Urinary bladder (tissue), 3 donors: ENCODE measurements at regions not wholly inside any gene's neighbourhood (a gene's known extent, or its start where the extent isn't known, plus 50 kb on each side); places are given as distances from the start of the nearest gene placed in this dataset.
A peak's percentile ranks its signal among the peaks of the same experiment; 100 is the strongest.

Experiments used
- DNase-seq: peaks from one replicate; pipeline ENCODE4 v3.0.0-alpha.2; 2015; ENCODE audit errors: extremely low spot score
- H3K27ac ChIP-seq: one replicate; pipeline ENCODE4 v1.5.1; 2013; ENCODE audit warnings: low read depth, mild to moderate bottlenecking, moderate library complexity
- H3K36me3 ChIP-seq: one replicate; pipeline ENCODE4 v1.6.1; 2013; ENCODE audit warnings: mild to moderate bottlenecking, moderate library complexity; ENCODE audit not compliant: insufficient read depth
- H3K4me1 ChIP-seq: one replicate; pipeline ENCODE4 v1.6.1; 2013; ENCODE audit warnings: mild to moderate bottlenecking, moderate library complexity; ENCODE audit not compliant: insufficient read depth
- H3K4me3 ChIP-seq: one replicate; pipeline ENCODE4 v1.5.1; 2013; ENCODE audit warnings: low read depth, low read length
- WGBS: extraction: QIAGEN DNeasy Blood & Tissue Kit; methylation state at CpG from one replicate; pipeline ENCODE4 v1.1.7; 2013; 5-methylcytosine and 5-hydroxymethylcytosine counted together
- donor health status: healthy with polysubstance abuse.
- donor health status: healthy.

DNA sequence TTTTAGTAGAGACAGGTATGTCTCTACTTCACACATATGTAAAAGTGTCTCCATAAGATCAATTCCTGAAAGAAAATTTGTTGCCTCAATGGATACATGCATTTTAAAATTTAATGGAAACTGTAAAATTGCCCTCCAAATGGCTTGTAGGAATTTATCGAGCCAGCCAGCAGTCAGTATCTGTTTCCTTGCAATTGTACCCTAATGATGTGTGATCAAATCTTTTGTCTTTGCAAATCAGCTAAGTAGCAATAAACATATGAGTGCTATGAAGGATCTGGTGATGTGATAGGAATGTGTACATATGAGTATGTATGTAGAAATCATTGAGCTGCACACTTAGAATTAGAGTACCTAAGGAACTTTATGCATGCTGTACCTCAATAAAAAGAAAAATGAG is 253.0 kb downstream of the MAFB start:
- DNase-seq, result no peak
- H3K4me3 ChIP-seq, result no peak overlapping the region
- 91% methylated on average over 1 of the region's 1 CpG for WGBS
- H3K36me3 ChIP-seq, result no peaks in the 10 kb centered on the region
- H3K27ac ChIP-seq, result no peak overlapping the region
- no peaks in the 10 kb centered on the region for H3K4me1 ChIP-seq

DNA sequence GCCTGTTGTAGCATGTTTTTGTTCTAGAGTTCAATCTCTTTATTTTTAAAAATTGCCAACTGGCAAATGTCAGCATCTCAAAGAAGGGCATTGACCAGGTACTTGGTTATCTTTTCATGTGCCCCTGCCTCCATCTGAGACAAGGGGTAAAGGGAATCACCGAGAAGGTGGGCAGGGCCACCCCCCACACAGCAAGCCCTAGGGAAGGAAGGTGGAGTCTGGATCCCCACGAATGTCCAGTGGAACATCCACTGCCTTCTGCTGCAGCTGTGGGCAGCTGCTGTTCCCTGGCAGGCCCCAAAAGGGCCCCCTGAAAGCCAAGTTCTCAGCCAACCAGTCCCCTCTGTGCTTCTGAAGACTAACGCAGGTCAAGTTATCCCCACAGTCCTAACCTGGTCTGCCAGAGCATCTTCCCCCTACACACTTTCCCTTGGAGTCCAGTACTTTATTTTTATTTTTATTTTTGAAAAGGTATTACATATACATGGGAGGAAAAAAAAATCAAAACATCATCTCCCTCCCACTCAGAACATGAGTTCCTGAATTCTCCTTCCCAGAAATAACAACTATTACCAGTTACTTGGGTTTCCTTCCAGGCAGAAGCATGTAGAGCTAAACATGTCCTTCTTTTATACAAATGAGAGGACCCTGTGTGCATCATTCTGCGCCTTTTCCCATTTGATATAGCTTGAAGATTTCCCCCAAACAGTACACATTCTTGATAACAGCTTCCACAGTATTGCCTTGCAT is 253.7 kb downstream of the MAFB start:
- Histone ChIP-seq H3K4me3 (no peak overlapping the region), H3K36me3 (no peaks in the 10 kb centered on the region), H3K4me1 (no peaks in the 10 kb centered on the region), H3K27ac (no peak overlapping the region)
- WGBS, result 74% methylated on average over 4 of the region's 4 CpGs
- DNase-seq, result no peak

DNA sequence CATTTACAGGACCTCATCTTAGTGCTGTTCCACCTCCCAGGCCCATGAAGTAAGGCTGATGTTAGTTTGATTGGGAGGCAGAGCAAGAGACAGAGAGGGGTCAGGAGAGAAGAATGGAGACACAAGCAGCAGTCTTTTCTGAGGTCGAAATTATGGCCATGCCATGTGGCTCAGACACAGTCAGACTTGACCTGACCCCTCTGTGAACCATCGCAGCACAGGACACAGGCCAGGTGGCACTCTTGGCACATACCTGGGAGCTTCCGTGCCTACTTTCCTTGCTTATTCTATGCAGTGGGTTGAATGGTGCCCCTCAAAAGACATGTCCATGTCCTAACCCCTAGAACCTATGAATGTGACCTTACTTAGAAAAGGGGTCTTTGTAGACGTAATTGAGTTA is 254.9 kb downstream of the MAFB start:
- DNase-seq, result no peak
- no peaks in the 10 kb centered on the region for H3K4me1 ChIP-seq
- 84% methylated on average over 4 of the region's 4 CpGs for WGBS
- no peak overlapping the region for H3K4me3 ChIP-seq
- no peak overlapping the region for H3K27ac ChIP-seq
- H3K36me3 ChIP-seq, result no peaks in the 10 kb centered on the region

DNA sequence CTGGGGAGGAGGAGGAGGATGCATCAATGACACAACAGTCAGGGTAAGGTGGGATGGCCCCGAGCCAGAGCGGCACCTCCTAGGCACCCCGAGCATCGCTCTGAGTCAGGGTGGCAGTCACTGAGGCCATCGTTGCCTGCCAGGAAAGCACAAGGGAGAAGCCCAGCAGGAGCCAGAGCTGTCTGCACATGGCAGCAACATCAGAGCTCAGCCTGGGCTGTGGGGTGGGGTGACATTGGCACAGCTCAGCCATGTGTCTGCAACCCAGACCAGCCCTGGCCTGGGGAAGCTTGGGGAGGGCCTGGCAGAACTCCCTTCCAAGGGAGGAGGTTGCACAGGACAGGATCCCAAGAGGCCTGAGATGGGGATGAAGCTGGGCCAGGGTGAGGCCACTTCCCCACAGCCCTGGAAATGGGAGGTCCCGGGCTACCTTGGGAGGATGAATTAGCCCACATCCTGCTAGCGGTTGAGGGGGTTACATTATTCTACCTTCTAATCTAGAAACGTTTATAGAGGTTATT is 255.6 kb downstream of the MAFB start:
- Histone ChIP-seq H3K4me3 (no peak overlapping the region), H3K4me1 (no peaks in the 10 kb centered on the region), H3K27ac (no peak overlapping the region), H3K36me3 (no peaks in the 10 kb centered on the region)
- no peak for DNase-seq
- WGBS, result 80% methylated on average over 8 of the region's 8 CpGs

DNA sequence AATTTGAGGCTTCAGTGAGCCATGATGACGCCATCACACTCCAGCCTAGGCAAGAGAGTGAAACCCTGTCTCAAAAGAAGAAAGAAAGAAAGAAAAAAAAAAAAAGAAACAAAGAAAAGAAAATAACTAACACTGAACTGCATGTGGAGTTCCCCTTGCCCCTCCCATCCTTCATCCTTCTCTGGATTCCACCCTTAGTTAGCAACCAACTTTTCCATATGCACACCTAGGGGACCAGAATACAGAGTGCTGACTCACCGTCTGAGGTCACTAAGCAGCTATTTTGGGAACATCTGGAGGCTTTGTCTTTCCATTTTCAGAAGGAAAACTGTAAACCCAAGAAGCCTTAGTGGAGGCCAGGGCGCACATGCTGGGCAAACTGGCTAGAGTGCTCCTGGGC is 257.4 kb downstream of the MAFB start:
- DNase-seq, result no peak
- H3K36me3 ChIP-seq, result no peaks in the 10 kb centered on the region
- H3K27ac ChIP-seq, result no peak overlapping the region
- no peaks in the 10 kb centered on the region for H3K4me1 ChIP-seq
- no peak overlapping the region for H3K4me3 ChIP-seq
- WGBS, result 70% methylated on average over 3 of the region's 3 CpGs

DNA sequence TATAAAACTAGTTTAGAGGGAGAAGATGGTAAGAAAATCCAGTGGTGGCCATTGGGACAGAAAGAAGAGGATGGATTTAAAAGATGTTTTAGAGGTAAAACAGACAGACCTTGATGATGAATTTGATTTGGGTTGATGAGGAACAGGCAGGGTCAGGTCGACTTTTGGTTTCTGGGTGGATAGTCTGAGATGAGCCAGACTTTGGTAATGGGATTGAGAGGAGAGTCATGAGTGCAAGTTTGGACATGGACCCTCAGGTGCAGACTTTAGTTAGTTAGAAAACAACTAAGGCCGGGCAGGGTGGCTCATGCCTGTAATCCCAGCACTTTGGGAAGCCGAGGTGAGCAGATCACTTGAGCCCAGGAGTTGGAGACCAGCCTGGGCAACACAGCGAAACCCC is 257.9 kb downstream of the MAFB start:
- no peak overlapping the region for H3K27ac ChIP-seq
- WGBS, result 82% methylated on average over 4 of the region's 4 CpGs
- no peak for DNase-seq

DNA sequence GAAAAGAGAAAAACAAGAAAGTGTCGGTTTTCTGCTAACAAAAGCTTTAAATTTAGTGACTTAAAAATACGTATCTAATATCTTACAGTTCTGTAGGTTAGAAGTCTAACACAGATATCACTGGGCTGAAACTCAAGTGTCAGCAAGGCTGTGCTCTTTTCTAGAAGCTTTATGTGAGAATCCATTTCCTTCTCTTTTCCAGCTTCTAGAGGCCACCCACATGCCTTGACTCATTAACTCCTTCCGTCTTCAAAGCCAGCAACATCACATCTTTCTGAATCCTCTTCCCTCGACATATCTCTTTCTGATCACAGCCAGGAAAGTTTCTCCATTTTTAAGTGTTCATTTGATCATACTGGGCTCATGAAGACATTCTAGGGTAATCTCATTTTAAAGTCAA is 262.0 kb downstream of the MAFB start:
- Histone ChIP-seq H3K36me3 (no peaks in the 10 kb centered on the region), H3K4me1 (no peaks in the 10 kb centered on the region), H3K4me3 (no peak overlapping the region), H3K27ac (no peak overlapping the region)
- DNase-seq, result no peak
- WGBS, result 72% methylated on average over 4 of the region's 4 CpGs

More for the DNA sequence above, 257.9 kb downstream of the MAFB start:
- Histone ChIP-seq H3K36me3 (no peaks in the 10 kb centered on the region), H3K4me1 (no peaks in the 10 kb centered on the region), H3K4me3 (no peak overlapping the region)

DNA sequence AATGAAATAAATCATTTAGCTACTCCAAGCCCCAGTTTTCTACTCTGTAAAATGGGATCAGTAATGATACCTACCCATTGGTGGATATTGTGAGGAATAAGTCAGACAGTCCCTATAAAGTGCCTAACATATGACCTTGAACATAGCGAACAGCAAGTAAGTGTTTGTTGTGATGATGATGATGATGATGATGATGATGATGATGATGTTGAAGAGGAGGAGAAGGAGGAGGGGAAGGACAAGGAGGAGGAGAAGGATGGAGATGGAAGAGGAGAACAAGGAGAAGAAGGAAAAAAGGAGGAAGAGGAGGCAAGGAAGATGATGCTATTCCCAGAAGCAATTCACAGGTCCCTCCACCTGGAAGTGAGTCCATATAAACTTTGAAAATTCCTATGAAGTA is 264.3 kb downstream of the MAFB start:
- 99% methylated on average over 1 of the region's 1 CpG for WGBS
- H3K4me3 ChIP-seq, result no peak overlapping the region
- H3K27ac ChIP-seq, result no peak overlapping the region
- no peak for DNase-seq
- no peaks in the 10 kb centered on the region for H3K36me3 ChIP-seq
- no peaks in the 10 kb centered on the region for H3K4me1 ChIP-seq

DNA sequence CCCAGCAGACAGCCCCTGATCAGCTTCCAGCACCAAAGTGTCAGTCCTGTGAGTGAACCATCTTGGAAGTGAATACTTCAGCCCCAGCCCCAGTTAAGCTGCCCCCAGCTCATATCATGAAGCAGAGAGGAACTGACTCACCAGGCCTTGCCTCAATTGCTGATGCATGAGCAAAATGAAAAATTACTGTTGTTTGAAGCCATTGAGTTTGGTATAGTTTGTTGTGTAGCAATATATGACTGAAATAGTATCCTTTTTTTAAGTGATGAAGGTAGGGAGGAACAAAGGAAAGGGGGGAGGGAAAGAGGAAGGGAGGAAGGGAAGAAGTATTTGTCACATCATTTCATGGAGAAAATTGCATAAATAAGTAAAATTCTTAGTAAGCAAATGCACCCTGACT is 266.4 kb downstream of the MAFB start:
- no peaks in the 10 kb centered on the region for H3K4me1 ChIP-seq
- no peaks in the 10 kb centered on the region for H3K36me3 ChIP-seq
- no peak overlapping the region for H3K27ac ChIP-seq
- no peak overlapping the region for H3K4me3 ChIP-seq
- DNase-seq, result no peak

DNA sequence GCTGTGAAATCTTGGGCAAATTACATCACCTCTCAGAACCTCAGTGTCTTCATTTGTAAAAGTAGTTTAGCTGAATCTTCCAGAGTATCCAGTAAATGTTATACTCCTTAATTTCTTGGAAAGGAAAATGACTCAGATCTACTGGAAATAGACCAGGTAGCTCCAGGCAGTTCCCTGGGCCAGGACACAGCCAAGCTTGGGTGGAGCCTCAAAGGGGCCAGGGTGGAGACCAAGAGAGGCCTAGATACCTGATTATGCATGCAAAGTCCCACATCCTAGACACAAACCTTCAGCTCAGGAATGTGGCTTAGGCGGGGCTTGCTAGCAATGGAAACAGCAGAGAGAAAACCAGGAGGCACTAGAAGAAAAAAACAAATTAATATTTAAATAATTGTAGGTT is 272.8 kb downstream of the MAFB start:
- Histone ChIP-seq H3K27ac (no peak overlapping the region), H3K4me1 (peaks cover 1% of the 10 kb centered on the region), H3K36me3 (no peaks in the 10 kb centered on the region), H3K4me3 (no peak overlapping the region)
- DNase-seq, result no peak
- WGBS, result 95% methylated on average over 1 of the region's 1 CpG

DNA sequence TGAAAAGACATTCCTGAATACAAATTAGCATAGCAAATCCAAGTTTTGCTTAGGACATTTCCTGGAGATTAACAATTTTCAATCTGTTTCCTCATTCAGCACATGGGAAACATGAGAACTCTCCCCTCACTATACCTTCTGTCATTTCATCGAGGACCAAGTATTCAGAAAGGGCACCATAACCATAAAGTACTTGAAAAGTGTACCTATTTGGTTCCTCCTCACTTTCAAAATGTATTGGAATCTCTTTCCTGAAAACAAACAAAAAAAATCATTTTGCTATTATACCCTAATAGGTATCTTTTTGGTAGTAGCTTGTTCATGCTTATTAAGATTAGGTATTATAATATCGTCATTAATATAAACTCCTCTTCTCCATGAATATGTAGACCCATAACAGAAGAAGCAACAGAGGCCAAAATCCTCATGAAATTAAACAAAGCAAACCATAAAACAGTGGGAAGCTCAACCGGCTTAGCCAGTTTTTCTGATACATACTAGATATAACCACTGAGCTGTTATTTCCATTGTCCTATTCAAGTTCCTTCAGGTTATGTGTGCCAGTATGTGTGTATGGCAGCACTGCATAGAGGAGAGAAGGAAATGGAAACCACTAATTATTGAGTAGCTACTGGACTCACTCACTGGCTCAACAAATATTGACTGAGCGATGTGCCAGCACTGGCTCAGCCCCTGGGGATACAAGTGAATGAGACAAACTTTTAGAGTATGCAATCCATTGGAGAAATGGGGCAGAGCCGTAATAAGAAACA is 274.0 kb downstream of the MAFB start:
- peak; percentile 35 for DNase-seq
- Histone ChIP-seq H3K27ac (no peak overlapping the region), H3K36me3 (no peaks in the 10 kb centered on the region), H3K4me1 (peaks cover 1% of the 10 kb centered on the region), H3K4me3 (no peak overlapping the region)
- WGBS, result 83% methylated on average over 5 of the region's 5 CpGs

DNA sequence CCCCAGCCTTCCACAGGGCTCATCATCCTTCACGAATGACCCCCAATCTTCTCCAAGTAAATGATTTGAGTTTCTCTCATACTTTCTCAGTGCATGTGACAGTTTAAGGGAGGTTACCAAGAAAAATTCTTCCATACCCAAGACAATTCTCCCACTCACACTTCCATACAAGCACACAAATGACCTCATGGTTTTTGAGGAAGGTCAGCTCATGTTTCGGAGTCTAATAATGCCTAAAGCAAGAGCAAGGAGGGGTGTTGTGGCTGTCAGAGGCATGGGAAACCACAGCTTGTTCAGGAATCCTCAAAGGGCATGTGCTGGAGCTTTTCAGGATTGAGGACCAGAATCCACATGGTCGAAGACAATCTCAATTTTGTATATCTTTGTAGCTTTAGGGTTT is 279.0 kb downstream of the MAFB start:
- no peak overlapping the region for H3K4me3 ChIP-seq
- H3K4me1 ChIP-seq, result peaks cover 1% of the 10 kb centered on the region
- WGBS, result 79% methylated on average over 3 of the region's 3 CpGs
- no peak for DNase-seq
- H3K27ac ChIP-seq, result no peak overlapping the region
- H3K36me3 ChIP-seq, result no peaks in the 10 kb centered on the region

DNA sequence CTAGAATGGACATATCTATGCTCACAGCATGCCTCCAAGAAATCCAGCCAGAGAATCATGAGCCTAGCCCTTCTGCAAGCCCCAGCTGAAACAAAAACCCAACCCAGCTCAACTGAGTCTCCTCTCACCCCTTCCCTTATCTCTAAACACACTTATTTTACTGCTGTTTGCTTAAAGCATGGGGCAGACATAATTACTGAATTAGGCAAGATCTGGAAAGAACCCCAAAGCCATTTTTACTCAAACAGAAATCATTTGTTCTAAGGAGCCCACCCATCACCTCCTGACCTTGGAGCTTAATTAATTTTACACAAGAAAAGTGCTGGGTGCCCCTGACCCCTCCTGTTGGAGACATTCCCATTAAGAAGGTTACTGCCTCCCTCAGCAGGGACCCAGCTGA is 291.6 kb downstream of the MAFB start:
- Histone ChIP-seq H3K4me3 (no peak overlapping the region), H3K4me1 (no peaks in the 10 kb centered on the region), H3K36me3 (no peaks in the 10 kb centered on the region), H3K27ac (no peak overlapping the region)
- no peak for DNase-seq
